IMR-90 (cell line): ENCODE measurements at regions not wholly inside any gene's neighbourhood (a gene's known extent, or its start where the extent isn't known, plus 50 kb on each side); places are given as distances from the start of the nearest gene placed in this dataset.

ENCODE experiments used
- ATAC-seq: fragments of 200-7000 bp; cut with Tn5 transposase; 2 replicates; pipeline ENCODE4 v1.9.1; 2020; ENCODE audit warnings: low read depth, mild to moderate bottlenecking, moderate library complexity
- BruUV-seq: library from RNA; stranded (reverse); fragments of 400-500 nt; replicated peaks from 2 replicates; lab custom pipeline; 2021; lab: Mats Ljungman, UMichigan
- CTCF ChIA-PET: fragments of 300-600 bp; formaldehyde crosslinking; extraction: SDS; loops from one replicate; lab custom pipeline; 2021; ENCODE audit warnings: antibody characterized with exemption; lab: Yijun Ruan, JAX
- POLR2A ChIA-PET: fragments of 300-600 bp; sonication (Branson Sonifier 250); formaldehyde crosslinking; loops from one replicate; lab custom pipeline; 2022; ENCODE audit warnings: antibody characterized with exemption; ENCODE audit not compliant: unreplicated experiment; lab: Charles Lee
- DNase-seq: peaks from one replicate; pipeline ENCODE4 v3.0.0; 2013
- H2AFZ ChIP-seq: replicated peaks from 2 replicates; pipeline ENCODE3; 2013; ENCODE audit warnings: low read length, mild to moderate bottlenecking; ENCODE audit not compliant: poor library complexity
- H2AK5ac ChIP-seq: 2 replicates; pipeline ENCODE4 v1.6.1; 2013; ENCODE audit warnings: low read depth, low read length, inconsistent platforms
- H2AK9ac ChIP-seq: replicated peaks from 2 replicates; pipeline ENCODE3; 2013; ENCODE audit warnings: mild to moderate bottlenecking, low read depth, low read length, moderate library complexity; ENCODE audit not compliant: poor library complexity
- H2BK120ac ChIP-seq: 2 replicates; pipeline ENCODE4 v1.6.1; 2013; ENCODE audit warnings: low read depth, low read length, inconsistent platforms
- H2BK15ac ChIP-seq: 3 replicates; pipeline ENCODE4 v1.6.1; 2013; ENCODE audit warnings: low read depth, low read length, inconsistent platforms
- H2BK20ac ChIP-seq: 2 replicates; pipeline ENCODE4 v1.6.1; 2013; ENCODE audit warnings: low read depth, mild to moderate bottlenecking, inconsistent platforms, low read length, moderate library complexity
- H2BK5ac ChIP-seq: 2 replicates; pipeline ENCODE4 v1.6.1; 2013; ENCODE audit warnings: mild to moderate bottlenecking, low read depth, low read length, inconsistent platforms; ENCODE audit not compliant: poor library complexity, severe bottlenecking
- H3K14ac ChIP-seq: replicated peaks from 2 replicates; pipeline ENCODE4 v1.6.1; 2013; ENCODE audit warnings: low read depth, low read length, inconsistent platforms
- H3K18ac ChIP-seq: 2 replicates; pipeline ENCODE4 v1.6.1; 2013; ENCODE audit warnings: low read depth, low read length, control low read depth
- H3K23ac ChIP-seq: 2 replicates; pipeline ENCODE4 v1.6.1; 2013; ENCODE audit warnings: low read depth, low read length, inconsistent platforms
- H3K27ac ChIP-seq: 2 replicates; pipeline ENCODE4 v1.5.1; 2013; ENCODE audit warnings: mild to moderate bottlenecking, control low read depth, low read length; ENCODE audit not compliant: insufficient read depth
- H3K27me3 ChIP-seq: 2 replicates; pipeline ENCODE4 v1.6.1; 2013; ENCODE audit warnings: low read length; ENCODE audit not compliant: control insufficient read depth, insufficient read depth
- H3K36me3 ChIP-seq: 2 replicates; pipeline ENCODE4 v1.6.1; 2013; ENCODE audit warnings: low read length, mixed read lengths; ENCODE audit not compliant: control insufficient read depth, insufficient read depth
- H3K4ac ChIP-seq: 2 replicates; pipeline ENCODE4 v1.6.1; 2013; ENCODE audit warnings: low read depth, low read length, inconsistent platforms
- H3K4me1 ChIP-seq: 2 replicates; pipeline ENCODE4 v1.6.1; 2013; ENCODE audit warnings: low read length, mixed read lengths; ENCODE audit not compliant: control insufficient read depth, insufficient read depth
- H3K4me2 ChIP-seq: 2 replicates; pipeline ENCODE4 v1.6.1; 2013; ENCODE audit warnings: low read depth, mild to moderate bottlenecking, control low read depth, low read length, moderate library complexity
- H3K4me3 ChIP-seq: 2 replicates; pipeline ENCODE4 v1.5.1; 2013; ENCODE audit warnings: low read depth, mild to moderate bottlenecking, control low read depth, low read length, moderate library complexity; ENCODE audit not compliant: insufficient read depth
- H3K56ac ChIP-seq: 2 replicates; pipeline ENCODE4 v1.6.1; 2013; ENCODE audit warnings: low read length, inconsistent platforms; ENCODE audit not compliant: insufficient read depth; ENCODE audit errors: extremely low read depth
- H3K79me1 ChIP-seq, 2 experiments: 2 replicates each; pipeline ENCODE4 v1.6.1; 2013; ENCODE audit warnings: low read length in 2 of 2, inconsistent platforms in 1 of 2, low read depth in 1 of 2
- H3K9ac ChIP-seq: 2 replicates; pipeline ENCODE4 v1.6.1; 2013; ENCODE audit warnings: low read depth, low read length, control low read depth
- H3K9me1 ChIP-seq: 2 replicates; pipeline ENCODE4 v1.6.1; 2013; ENCODE audit warnings: low read length, inconsistent platforms; ENCODE audit not compliant: insufficient read depth
- H3K9me3 ChIP-seq: 2 replicates; pipeline ENCODE4 v1.6.1; 2013; ENCODE audit warnings: low read length; ENCODE audit not compliant: control insufficient read depth, insufficient read depth
- H4K20me1 ChIP-seq: 2 replicates; pipeline ENCODE4 v1.6.1; 2013; ENCODE audit warnings: low read length, inconsistent platforms; ENCODE audit not compliant: insufficient read depth
- H4K5ac ChIP-seq: 2 replicates; pipeline ENCODE4 v1.6.1; 2013; ENCODE audit warnings: mild to moderate bottlenecking, low read depth, low read length, control low read depth
- H4K8ac ChIP-seq, 2 experiments: 2 replicates each; pipeline ENCODE4 v1.6.1; 2013; ENCODE audit warnings: low read depth in 2 of 2, low read length in 2 of 2, control low read depth in 1 of 2, inconsistent platforms in 1 of 2
- H4K91ac ChIP-seq: 2 replicates; pipeline ENCODE4 v1.6.1; 2013; ENCODE audit warnings: low read depth, low read length, inconsistent platforms; ENCODE audit not compliant: insufficient read depth
- CHD1 ChIP-seq: IDR thresholded peaks from 2 replicates; pipeline ENCODE4 v1.6.1; 2012; ENCODE audit warnings: low read depth, low read length, improper control_type of control experiment
- FOS ChIP-seq: fragments of 150-350 bp; IDR thresholded peaks from 2 replicates; pipeline ENCODE4 v1.6.1; 2016; ENCODE audit warnings: low read depth, low read length
- MAZ ChIP-seq: IDR thresholded peaks from 2 replicates; pipeline ENCODE4 v1.6.1; 2012; ENCODE audit warnings: low read depth, mild to moderate bottlenecking, low read length, improper control_type of control experiment, moderate library complexity, borderline replicate concordance
- MXI1 ChIP-seq: IDR thresholded peaks from 2 replicates; pipeline ENCODE4 v1.6.1; 2012; ENCODE audit warnings: low read depth, mild to moderate bottlenecking, low read length, moderate library complexity, borderline replicate concordance
- NFE2L2 ChIP-seq: fragments of 150-350 bp; IDR thresholded peaks from 2 replicates; pipeline ENCODE4 v1.6.1; 2016; ENCODE audit warnings: low read depth, mild to moderate bottlenecking, low read length
- POLR2A ChIP-seq: IDR thresholded peaks from 2 replicates; pipeline ENCODE4 v1.6.1; 2012; ENCODE audit warnings: mild to moderate bottlenecking, low read depth, low read length
- RAD21 ChIP-seq: IDR thresholded peaks from 2 replicates; pipeline ENCODE4 v1.6.1; 2012; ENCODE audit warnings: low read length, improper control_type of control experiment
- RFX5 ChIP-seq: IDR thresholded peaks from 2 replicates; pipeline ENCODE4 v1.8.0; 2012; ENCODE audit warnings: low read depth, mild to moderate bottlenecking, low read length, moderate library complexity
- WGBS, 2 experiments: methylation state at CpG; one replicate each; pipeline versions ENCODE4 v1.1.5 to v1.1.7; 2013; ENCODE audit warnings: missing lambda C conversion rate in 2 of 2; ENCODE audit not compliant: insufficient read length in 1 of 2; ENCODE audit errors: extremely low coverage in 2 of 2; 5-methylcytosine and 5-hydroxymethylcytosine counted together
- dilution Hi-C: fragments of 300-500 bp; cut with HindIII; formaldehyde crosslinking; loops from one replicate; pipeline ENCODE4 v1.14.3; 2018; ENCODE audit warnings: low sequenced_read_pairs; ENCODE audit not compliant: unreplicated experiment
- in situ Hi-C: fragments of 300-500 bp; cut with MboI; formaldehyde crosslinking; loops from 3 replicates; pipeline ENCODE4 v1.14.3; 2019; ENCODE audit warnings: low sequenced_read_pairs, inconsistent platforms, mixed read lengths
- intact Hi-C: fragments of 100-400 bp; cut with micrococcal nuclease; formaldehyde crosslinking; loops from 2 replicates; pipeline ENCODE4 v1.10.0; 2022

GRCh38 chr6:30806581-30807183 is 62.3 kb upstream of the IER3 start:
- no TSS peak for BruUV-seq
- in situ Hi-C loops = no loop called here
- ATAC-seq (no peak), DNase-seq (no peak)
- no peak overlapping the region for H4K5ac ChIP-seq
- no peak overlapping the region for H2BK5ac ChIP-seq
- ChIA-PET CTCF (no interaction called here), POLR2A (no interaction called here)
- H4K91ac ChIP-seq = no peak overlapping the region
- no peak overlapping the region for H3K14ac ChIP-seq
- no peak overlapping the region for H3K4ac ChIP-seq
- H4K20me1 ChIP-seq = no peaks in the 10 kb centered on the region
- no peaks in the 10 kb centered on the region for H3K9me3 ChIP-seq
- H3K23ac ChIP-seq = no peak overlapping the region
- H3K4me2 ChIP-seq = no peak overlapping the region
- no peak overlapping the region for H3K18ac ChIP-seq
- no peak overlapping the region for H3K9ac ChIP-seq
- intact Hi-C loops = no loop called here
- no peaks in the 10 kb centered on the region for H3K79me1 ChIP-seq
- H2BK15ac ChIP-seq = no peak overlapping the region
- dilution Hi-C loops = no loop called here
- no peak overlapping the region for H2AK5ac ChIP-seq
- H3K9me1 ChIP-seq = 0 out of 2 replicates have a peak, but pooled peaks cover 3% of the 10 kb centered on the region
- no peak overlapping the region for H2AK9ac ChIP-seq
- H3K27me3 ChIP-seq = no peaks in the 10 kb centered on the region
- no peak overlapping the region for H4K8ac ChIP-seq
- TF ChIP-seq RFX5 = no peak
- no peak for TF ChIP-seq MAZ
- TF ChIP-seq RAD21 = no peak
- no peak for TF ChIP-seq MXI1
- TF ChIP-seq FOS = no peak
- TF ChIP-seq POLR2A = no peak
- no peak for TF ChIP-seq NFE2L2
- no peak for TF ChIP-seq CHD1
- no peak overlapping the region for H2BK120ac ChIP-seq
- H3K27ac ChIP-seq = no peak overlapping the region
- no peaks in the 10 kb centered on the region for H3K4me1 ChIP-seq
- no peak overlapping the region for H2AFZ ChIP-seq
- WGBS, 2 experiments = 100% methylated on average over 4 of the region's 14 CpGs; no CpG with 5 or more reads in 1 of the 2 experiments
- no peaks in the 10 kb centered on the region for H3K36me3 ChIP-seq
- H3K56ac ChIP-seq = no peak overlapping the region
- H2BK20ac ChIP-seq = no peak overlapping the region
- H3K4me3 ChIP-seq = no peak overlapping the region
